B cell (primary cell): ENCODE measurements at regions not wholly inside any gene's neighbourhood (a gene's known extent, or its start where the extent isn't known, plus 50 kb on each side); places are given as distances from the start of the nearest gene placed in this dataset.

Experiments
- ATAC-seq: fragments of 200-7000 bp; cut with Tn5 transposase; one replicate; pipeline ENCODE4 v1.10.0; 2021; ENCODE audit warnings: low read depth, mild to moderate bottlenecking, moderate number of reproducible peaks, moderate library complexity
- CTCF ChIA-PET: fragments of 350-600 bp; sonication (Branson Sonifier 250); formaldehyde crosslinking; loops from one replicate; lab custom pipeline; 2021; ENCODE audit warnings: antibody characterized with exemption, inconsistent platforms; lab: Charles Lee
- POLR2A ChIA-PET: fragments of 350-600 bp; sonication (Branson Sonifier 250); formaldehyde crosslinking; loops from one replicate; lab custom pipeline; 2021; ENCODE audit warnings: antibody characterized with exemption; lab: Charles Lee
- DNase-seq: peaks from one replicate; pipeline ENCODE4 v3.0.0; 2013
- H2AFZ ChIP-seq: 2 replicates; pipeline ENCODE4 v1.6.1; 2012; ENCODE audit warnings: mild to moderate bottlenecking, low read depth, low read length; ENCODE audit not compliant: insufficient read depth, poor library complexity, severe bottlenecking
- H3K27ac ChIP-seq, 2 donors: 1 replicate in 1 of 2; 2 replicates in 1 of 2; pipeline ENCODE4 v1.5.1; 2012 to 2013; ENCODE audit warnings: low read length in 2 of 2, mild to moderate bottlenecking in 2 of 2, moderate library complexity in 1 of 2
- H3K27me3 ChIP-seq, 4 experiments: fragments of 200-600 bp in 1 of 4; sonication (generic) in 1 of 4; replicated peaks in 1 of 4; 1 replicate in 2 of 4; 2 replicates in 2 of 4; pipeline versions ENCODE4 v1.6.1 to v1.7.0; 2013 to 2016; ENCODE audit warnings: low read length in 3 of 4, mild to moderate bottlenecking in 2 of 4, mixed read lengths in 1 of 4, moderate library complexity in 1 of 4; ENCODE audit not compliant: insufficient read depth in 4 of 4, control insufficient read depth in 3 of 4; ENCODE audit errors: control extremely low read depth in 1 of 4
- H3K36me3 ChIP-seq, 2 experiments: replicated peaks in 1 of 2; 1 replicate in 1 of 2; 2 replicates in 1 of 2; pipeline versions ENCODE4 v1.6.1 to v1.7.1; 2013; ENCODE audit warnings: low read length in 1 of 2; ENCODE audit not compliant: insufficient read depth in 2 of 2, control insufficient read depth in 1 of 2; ENCODE audit errors: control extremely low read depth in 1 of 2, extremely low read depth in 1 of 2
- H3K4me1 ChIP-seq, 2 donors: fragments of 200-600 bp in 1 of 2; sonication (generic) in 1 of 2; 1 replicate in 1 of 2; 2 replicates in 1 of 2; pipeline versions ENCODE4 v1.5.1 to v1.6.1; 2013 to 2017; ENCODE audit warnings: low read length in 2 of 2; ENCODE audit not compliant: control insufficient read depth in 2 of 2, insufficient read depth in 2 of 2
- H3K4me2 ChIP-seq: replicated peaks from 2 replicates; pipeline ENCODE3; 2012; ENCODE audit warnings: mild to moderate bottlenecking, low read depth, low read length; ENCODE audit not compliant: poor library complexity, severe bottlenecking
- H3K4me3 ChIP-seq, 5 experiments: fragments of 200-600 bp in 1 of 5; sonication (generic) in 1 of 5; 1 replicate in 3 of 5; 2 replicates in 2 of 5; pipeline versions ENCODE4 v1.5.1 to v1.7.0; 2011 to 2016; ENCODE audit warnings: low read length in 4 of 5, mild to moderate bottlenecking in 4 of 5, low read depth in 2 of 5, control low read depth in 1 of 5, moderate library complexity in 1 of 5; ENCODE audit not compliant: insufficient read depth in 1 of 5; ENCODE audit errors: control extremely low read depth in 1 of 5, extremely low read depth in 1 of 5
- H3K79me2 ChIP-seq: fragments of 200-600 bp; sonication (generic); one replicate; pipeline ENCODE4 v1.6.0; 2016; ENCODE audit warnings: low read length; ENCODE audit not compliant: control insufficient read depth, insufficient read depth
- H3K9ac ChIP-seq: fragments of 200-600 bp; sonication (generic); 2 replicates; pipeline ENCODE4 v1.6.1; 2017; ENCODE audit warnings: mild to moderate bottlenecking, low read length, moderate library complexity
- H3K9me3 ChIP-seq, 3 donors: one replicate each; pipeline versions ENCODE4 v1.6.1 to v1.7.1; 2013; ENCODE audit warnings: low read length in 2 of 3; ENCODE audit not compliant: control insufficient read depth in 2 of 3, insufficient read depth in 1 of 3; ENCODE audit errors: control extremely low read depth in 1 of 3
- H4K20me1 ChIP-seq: 2 replicates; pipeline ENCODE4 v1.6.0; 2012; ENCODE audit warnings: mild to moderate bottlenecking, low read length; ENCODE audit not compliant: insufficient read depth, control insufficient read depth, poor library complexity, severe bottlenecking
- H3K27ac Mint-ChIP-seq: one replicate; pipeline ENCODE4 v1.8.0; 2021; ENCODE audit warnings: mixed read lengths
- H3K27me3 Mint-ChIP-seq: one replicate; pipeline ENCODE4 v1.8.0; 2021; ENCODE audit warnings: mixed read lengths
- H3K4me1 Mint-ChIP-seq: one replicate; pipeline ENCODE4 v1.8.0; 2021; ENCODE audit warnings: mixed read lengths
- H3K4me3 Mint-ChIP-seq: one replicate; pipeline ENCODE4 v1.8.0; 2021; ENCODE audit warnings: mixed read lengths
- H3K9me3 Mint-ChIP-seq: one replicate; pipeline ENCODE4 v1.8.0; 2022; ENCODE audit warnings: mixed read lengths; ENCODE audit not compliant: insufficient read depth
- EZH2 ChIP-seq: IDR thresholded peaks from 2 replicates; pipeline ENCODE4 v1.6.1; 2012; ENCODE audit warnings: borderline replicate concordance, low read depth, mild to moderate bottlenecking, moderate library complexity, low read length; ENCODE audit not compliant: insufficient read depth, poor library complexity, severe bottlenecking
- WGBS: methylation state at CpG from one replicate; pipeline ENCODE4 v1.1.5; 2013; ENCODE audit warnings: missing lambda C conversion rate; ENCODE audit not compliant: insufficient coverage; 5-methylcytosine and 5-hydroxymethylcytosine counted together
- intact Hi-C: fragments of 100-400 bp; cut with micrococcal nuclease; formaldehyde crosslinking; loops from one replicate; pipeline ENCODE4 v1.10.0; 2022
- TF ChIP-seq, protein P1 (sequence below): fragments of 200-600 bp; IDR thresholded peaks from one replicate; pipeline ENCODE4 v1.8.0; 2022; ENCODE audit warnings: antibody characterized with exemption, mild to moderate bottlenecking

DNA sequence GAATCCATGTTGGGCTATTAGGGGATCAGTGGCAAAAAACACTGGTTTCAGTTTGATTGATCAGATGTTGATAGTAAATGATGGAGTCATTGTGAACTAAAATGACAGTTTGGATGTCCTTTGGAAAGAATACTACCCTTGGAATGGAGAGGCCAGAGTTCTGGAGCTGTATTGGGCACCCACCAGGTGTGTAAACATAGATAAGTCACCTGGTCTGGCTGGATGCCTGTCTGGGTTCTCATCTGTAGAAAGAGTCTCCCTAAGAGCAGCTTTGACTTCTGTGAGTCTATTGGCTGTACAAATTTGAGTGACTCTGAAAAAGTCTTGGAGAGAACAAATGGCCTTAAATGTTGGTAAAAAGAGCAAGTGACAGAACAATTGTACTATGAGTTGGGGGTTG, 115.0 kb downstream of the SCP2D1 start:
- POLR2A ChIA-PET: no interaction called here
- H3K27ac Mint-ChIP-seq: no peak overlapping the region
- TF ChIP-seq EZH2: no peak
- TF ChIP-seq, protein P1, sequence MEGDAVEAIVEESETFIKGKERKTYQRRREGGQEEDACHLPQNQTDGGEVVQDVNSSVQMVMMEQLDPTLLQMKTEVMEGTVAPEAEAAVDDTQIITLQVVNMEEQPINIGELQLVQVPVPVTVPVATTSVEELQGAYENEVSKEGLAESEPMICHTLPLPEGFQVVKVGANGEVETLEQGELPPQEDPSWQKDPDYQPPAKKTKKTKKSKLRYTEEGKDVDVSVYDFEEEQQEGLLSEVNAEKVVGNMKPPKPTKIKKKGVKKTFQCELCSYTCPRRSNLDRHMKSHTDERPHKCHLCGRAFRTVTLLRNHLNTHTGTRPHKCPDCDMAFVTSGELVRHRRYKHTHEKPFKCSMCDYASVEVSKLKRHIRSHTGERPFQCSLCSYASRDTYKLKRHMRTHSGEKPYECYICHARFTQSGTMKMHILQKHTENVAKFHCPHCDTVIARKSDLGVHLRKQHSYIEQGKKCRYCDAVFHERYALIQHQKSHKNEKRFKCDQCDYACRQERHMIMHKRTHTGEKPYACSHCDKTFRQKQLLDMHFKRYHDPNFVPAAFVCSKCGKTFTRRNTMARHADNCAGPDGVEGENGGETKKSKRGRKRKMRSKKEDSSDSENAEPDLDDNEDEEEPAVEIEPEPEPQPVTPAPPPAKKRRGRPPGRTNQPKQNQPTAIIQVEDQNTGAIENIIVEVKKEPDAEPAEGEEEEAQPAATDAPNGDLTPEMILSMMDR: no peak

DNA sequence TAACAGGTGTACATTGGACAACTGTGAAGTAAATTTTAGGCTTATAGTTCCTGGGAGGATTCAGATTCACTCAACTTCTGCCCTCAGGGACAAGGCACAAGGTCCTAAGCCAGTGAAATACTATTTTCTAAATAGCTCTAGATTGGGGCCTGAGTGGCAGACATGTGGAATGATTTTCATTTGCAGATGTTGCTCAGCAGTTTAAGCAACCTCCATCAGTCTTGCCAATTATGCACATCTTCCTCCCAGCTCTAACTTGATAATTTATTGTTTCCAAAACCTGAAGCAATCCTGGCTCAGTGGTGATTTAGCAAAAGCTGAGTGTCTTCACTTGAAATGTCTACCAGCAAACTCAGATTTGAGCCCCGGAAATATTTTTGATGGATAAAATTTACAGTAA, 116.2 kb downstream of the SCP2D1 start:
- ATAC-seq (no peak), DNase-seq (no peak)
- no CpG with 5 or more reads among the region's 1 CpG for WGBS
- Histone ChIP-seq H2AFZ (no peak overlapping the region), H3K4me1 (no peaks in the 10 kb centered on the region), H3K27ac (no peak overlapping the region), H3K36me3 (no peaks in the 10 kb centered on the region), H3K27me3 (no peaks in the 10 kb centered on the region), H4K20me1 (no peaks in the 10 kb centered on the region), H3K9ac (no peak overlapping the region), H3K4me2 (no peak overlapping the region), H3K79me2 (no peaks in the 10 kb centered on the region), H3K4me3 (no peak overlapping the region), H3K9me3 (no peaks in the 10 kb centered on the region)
- H3K27ac Mint-ChIP-seq: no peak overlapping the region
- TF ChIP-seq, protein P1: no peak
- no peak for TF ChIP-seq EZH2
- no peaks in the 10 kb centered on the region for H3K27me3 Mint-ChIP-seq
- no peak overlapping the region for H3K4me3 Mint-ChIP-seq
- no peaks in the 10 kb centered on the region for H3K4me1 Mint-ChIP-seq
- ChIA-PET CTCF (no interaction called here), POLR2A (no interaction called here)
- no peaks in the 10 kb centered on the region for H3K9me3 Mint-ChIP-seq
- intact Hi-C loops: no loop called here

More for the DNA sequence above, 115.0 kb downstream of the SCP2D1 start:
- Histone ChIP-seq H4K20me1 (no peaks in the 10 kb centered on the region), H2AFZ (no peak overlapping the region), H3K4me2 (no peak overlapping the region), H3K4me3 (no peak overlapping the region), H3K9me3 (no peaks in the 10 kb centered on the region), H3K9ac (no peak overlapping the region), H3K4me1 (no peaks in the 10 kb centered on the region), H3K36me3 (no peaks in the 10 kb centered on the region), H3K27me3 (no peaks in the 10 kb centered on the region), H3K79me2 (no peaks in the 10 kb centered on the region), H3K27ac (no peak overlapping the region)
- DNase-seq: no peak
- H3K4me3 Mint-ChIP-seq: no peak overlapping the region
- CTCF ChIA-PET: no interaction called here
- H3K9me3 Mint-ChIP-seq: no peaks in the 10 kb centered on the region
- H3K27me3 Mint-ChIP-seq: no peaks in the 10 kb centered on the region
- intact Hi-C loops: no loop called here
- no peak for ATAC-seq
- H3K4me1 Mint-ChIP-seq: no peaks in the 10 kb centered on the region
